ENCODE measurements at regions not wholly inside any gene's neighbourhood (a gene's known extent, or its start where the extent isn't known, plus 50 kb on each side); places are given as distances from the start of the nearest gene placed in this dataset.

- no peak overlapping the region for H3K27ac ChIP-seq
These were observed 211.6 kb upstream of the CDH12 start for GRCh38 chr5:23064710-23065109.

GRCh38 chr5:23053846-23054245 is 200.7 kb upstream of the CDH12 start:
- TF ChIP-seq, protein P1, sequence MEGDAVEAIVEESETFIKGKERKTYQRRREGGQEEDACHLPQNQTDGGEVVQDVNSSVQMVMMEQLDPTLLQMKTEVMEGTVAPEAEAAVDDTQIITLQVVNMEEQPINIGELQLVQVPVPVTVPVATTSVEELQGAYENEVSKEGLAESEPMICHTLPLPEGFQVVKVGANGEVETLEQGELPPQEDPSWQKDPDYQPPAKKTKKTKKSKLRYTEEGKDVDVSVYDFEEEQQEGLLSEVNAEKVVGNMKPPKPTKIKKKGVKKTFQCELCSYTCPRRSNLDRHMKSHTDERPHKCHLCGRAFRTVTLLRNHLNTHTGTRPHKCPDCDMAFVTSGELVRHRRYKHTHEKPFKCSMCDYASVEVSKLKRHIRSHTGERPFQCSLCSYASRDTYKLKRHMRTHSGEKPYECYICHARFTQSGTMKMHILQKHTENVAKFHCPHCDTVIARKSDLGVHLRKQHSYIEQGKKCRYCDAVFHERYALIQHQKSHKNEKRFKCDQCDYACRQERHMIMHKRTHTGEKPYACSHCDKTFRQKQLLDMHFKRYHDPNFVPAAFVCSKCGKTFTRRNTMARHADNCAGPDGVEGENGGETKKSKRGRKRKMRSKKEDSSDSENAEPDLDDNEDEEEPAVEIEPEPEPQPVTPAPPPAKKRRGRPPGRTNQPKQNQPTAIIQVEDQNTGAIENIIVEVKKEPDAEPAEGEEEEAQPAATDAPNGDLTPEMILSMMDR (conservative IDR thresholded peaks at IDR 0.05) = no peak
- no peak overlapping the region for H3K27ac ChIP-seq

More at GRCh38 chr5:23064710-23065109, 211.6 kb upstream of the CDH12 start:
- TF ChIP-seq, protein P1 (conservative IDR thresholded peaks at IDR 0.05) = no peak

GRCh38 chr5:23042226-23042625 is 189.1 kb upstream of the CDH12 start:
- TF ChIP-seq, protein P1 (conservative IDR thresholded peaks at IDR 0.05) = no peak
- no peak overlapping the region for H3K27ac ChIP-seq

DNA sequence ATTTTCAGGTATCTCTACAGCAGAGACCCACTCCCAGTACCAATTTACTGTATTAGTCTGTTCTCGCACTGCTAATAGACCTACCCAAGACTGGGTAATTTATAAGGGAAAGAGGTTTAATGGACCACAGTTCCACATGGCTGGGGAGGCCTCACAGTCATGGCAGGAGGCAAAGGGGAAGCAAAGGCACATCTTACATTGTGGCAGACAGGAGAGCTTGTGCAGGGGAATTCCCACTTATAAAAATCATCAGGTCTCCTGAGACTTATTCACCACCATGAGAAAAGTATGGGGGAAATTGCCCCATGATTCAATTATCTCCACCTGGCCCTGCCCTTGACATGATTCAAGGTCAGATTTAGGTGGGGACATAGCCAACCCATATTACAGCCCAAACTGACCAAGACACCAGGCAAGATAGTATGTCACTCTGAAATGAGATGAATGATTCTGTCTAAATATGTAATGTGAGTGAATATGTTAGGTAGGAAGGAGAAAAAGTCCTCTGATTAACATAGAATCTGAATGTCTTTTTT is 182.5 kb upstream of the CDH12 start:
- no peak overlapping the region for H3K27ac ChIP-seq
- TF ChIP-seq, protein P1 (conservative IDR thresholded peaks at IDR 0.05) = no peak

GRCh38 chr5:23033864-23034263 is 180.7 kb upstream of the CDH12 start:
- TF ChIP-seq, protein P1 (conservative IDR thresholded peaks at IDR 0.05) = no peak
- no peak overlapping the region for H3K27ac ChIP-seq

DNA sequence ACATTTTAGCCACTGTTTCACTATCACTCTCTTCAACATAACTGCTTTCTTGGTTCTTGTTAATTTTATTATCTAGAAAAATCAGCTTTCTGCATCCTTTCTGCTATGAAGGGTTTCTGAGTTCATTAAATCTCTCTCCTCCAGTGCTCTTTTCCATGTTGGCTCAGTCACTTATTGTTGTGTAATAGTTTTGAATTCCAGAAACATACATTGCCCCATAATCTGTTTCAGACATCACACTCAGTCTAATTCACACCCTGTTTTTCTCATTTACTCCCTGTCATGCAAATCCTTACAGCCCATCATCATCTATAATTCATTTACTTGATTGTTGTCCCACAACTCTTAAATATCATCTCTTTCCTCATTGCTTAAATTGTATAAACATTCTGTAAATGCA is 176.1 kb upstream of the CDH12 start:
- no peak overlapping the region for H3K27ac ChIP-seq
- TF ChIP-seq, protein P1 (conservative IDR thresholded peaks at IDR 0.05) = no peak

DNA sequence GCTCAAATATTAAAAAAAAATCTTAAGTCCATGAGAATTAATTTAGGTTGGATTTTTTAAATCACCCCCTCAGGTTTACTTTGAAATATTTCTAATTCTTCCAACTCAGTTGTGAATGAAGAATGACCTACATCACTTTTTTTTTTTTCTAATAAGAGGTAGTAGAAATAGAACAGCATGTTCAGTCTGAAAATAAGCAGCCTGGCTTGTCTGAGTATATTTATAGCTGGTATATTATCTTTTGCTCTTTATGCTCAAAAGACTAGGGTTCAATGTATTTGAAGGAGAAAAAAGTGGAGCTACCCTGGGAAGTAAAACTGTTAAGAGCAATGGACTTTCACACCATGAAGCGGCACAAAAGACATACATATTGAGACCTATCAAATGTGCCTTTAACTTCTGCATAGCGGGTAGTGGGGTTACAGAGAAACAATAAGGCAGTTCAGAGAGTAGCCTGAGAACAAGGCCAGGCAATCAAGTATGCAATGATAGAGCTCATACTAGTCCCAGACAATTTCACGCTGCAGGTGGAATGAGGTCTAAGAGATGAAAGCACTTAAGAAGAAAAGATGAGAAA is 175.4 kb upstream of the CDH12 start:
- no peak overlapping the region for H3K27ac ChIP-seq
- TF ChIP-seq, protein P1 (conservative IDR thresholded peaks at IDR 0.05) = no peak
